Fibroblast of lung (primary cell): ENCODE measurements at regions not wholly inside any gene's neighbourhood (a gene's known extent, or its start where the extent isn't known, plus 50 kb on each side); places are given as distances from the start of the nearest gene placed in this dataset.

Experiments
- EZH2 ChIP-seq: IDR thresholded peaks from 2 replicates; pipeline ENCODE4 v1.5.1; 2012; ENCODE audit warnings: low read length, control low read depth, mild to moderate bottlenecking; ENCODE audit errors: missing control alignments
- TF ChIP-seq, protein P1 (sequence below), 2 donors: IDR thresholded peaks in 1 of 2; conservative IDR thresholded peaks in 1 of 2; 1 replicate in 1 of 2; 2 replicates in 1 of 2; pipeline ENCODE4 v1.5.1; 2011 to 2012; ENCODE audit warnings: low read length in 2 of 2, control low read depth in 1 of 2, inconsistent platforms in 1 of 2, low read depth in 1 of 2, mild to moderate bottlenecking in 1 of 2

DNA sequence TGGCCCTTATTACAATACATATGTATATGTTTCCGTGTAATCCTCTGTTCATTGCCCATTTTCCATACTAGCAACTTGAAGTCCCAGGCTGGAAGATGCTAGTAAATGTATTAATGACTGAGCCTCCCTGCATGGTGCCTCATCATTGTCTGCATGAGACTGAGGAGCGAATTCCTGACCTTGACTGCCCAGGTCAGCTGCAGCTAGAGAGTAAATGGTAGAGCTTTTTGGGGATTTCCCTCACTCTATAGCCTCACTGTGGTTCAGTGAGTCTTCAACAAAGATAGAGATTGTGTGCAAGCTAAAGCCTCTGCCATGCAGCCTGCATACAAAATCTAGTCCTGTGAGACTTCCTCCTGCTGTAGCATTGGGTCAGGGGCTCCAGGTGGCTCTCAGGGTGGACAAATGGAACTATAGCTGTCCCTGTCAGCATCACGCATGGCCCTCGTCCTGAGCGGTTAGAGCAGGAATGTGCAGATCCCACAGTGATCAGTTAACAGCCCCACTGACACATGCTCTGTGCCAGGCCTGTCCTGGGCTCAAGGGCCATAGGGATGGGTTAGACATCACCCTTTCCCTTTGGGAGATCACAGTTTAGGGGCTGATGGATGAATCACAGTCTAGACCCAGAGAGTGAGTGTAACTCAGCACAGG is 741.7 kb downstream of the MATN1 start:
- TF ChIP-seq EZH2 = no peak
- TF ChIP-seq, protein P1, sequence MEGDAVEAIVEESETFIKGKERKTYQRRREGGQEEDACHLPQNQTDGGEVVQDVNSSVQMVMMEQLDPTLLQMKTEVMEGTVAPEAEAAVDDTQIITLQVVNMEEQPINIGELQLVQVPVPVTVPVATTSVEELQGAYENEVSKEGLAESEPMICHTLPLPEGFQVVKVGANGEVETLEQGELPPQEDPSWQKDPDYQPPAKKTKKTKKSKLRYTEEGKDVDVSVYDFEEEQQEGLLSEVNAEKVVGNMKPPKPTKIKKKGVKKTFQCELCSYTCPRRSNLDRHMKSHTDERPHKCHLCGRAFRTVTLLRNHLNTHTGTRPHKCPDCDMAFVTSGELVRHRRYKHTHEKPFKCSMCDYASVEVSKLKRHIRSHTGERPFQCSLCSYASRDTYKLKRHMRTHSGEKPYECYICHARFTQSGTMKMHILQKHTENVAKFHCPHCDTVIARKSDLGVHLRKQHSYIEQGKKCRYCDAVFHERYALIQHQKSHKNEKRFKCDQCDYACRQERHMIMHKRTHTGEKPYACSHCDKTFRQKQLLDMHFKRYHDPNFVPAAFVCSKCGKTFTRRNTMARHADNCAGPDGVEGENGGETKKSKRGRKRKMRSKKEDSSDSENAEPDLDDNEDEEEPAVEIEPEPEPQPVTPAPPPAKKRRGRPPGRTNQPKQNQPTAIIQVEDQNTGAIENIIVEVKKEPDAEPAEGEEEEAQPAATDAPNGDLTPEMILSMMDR (conservative IDR thresholded peaks at IDR 0.05 in 1 of 2, IDR thresholded peaks at IDR 0.05 in 1 of 2; ENCODE audit: low read depth in 1 of 2, low read length in 2 of 2) = no peak
